Adipocyte (in vitro differentiated cells): ENCODE measurements at regions not wholly inside any gene's neighbourhood (a gene's known extent, or its start where the extent isn't known, plus 50 kb on each side); places are given as distances from the start of the nearest gene placed in this dataset.
"Not testable (repeated sequence)": the region's sequence is repeated elsewhere in the genome, so short reads cannot be mapped to it uniquely, and the experiment has no call there.

ENCODE experiments used
- DNase-seq: peaks from one replicate; pipeline ENCODE4 v3.0.0-alpha.2; 2015; ENCODE audit warnings: low read depth
- H3K27me3 ChIP-seq: replicated peaks from 2 replicates; pipeline ENCODE4 v1.7.0; 2013; ENCODE audit warnings: mild to moderate bottlenecking, low read length, moderate library complexity; ENCODE audit not compliant: control insufficient read depth, insufficient read depth
- H3K36me3 ChIP-seq: 2 replicates; pipeline ENCODE4 v1.7.0; 2013; ENCODE audit warnings: low read length, mild to moderate bottlenecking, moderate library complexity; ENCODE audit not compliant: control insufficient read depth, insufficient read depth, severe bottlenecking
- H3K4me1 ChIP-seq: 2 replicates; pipeline ENCODE4 v1.7.0; 2013; ENCODE audit warnings: mild to moderate bottlenecking, low read length, moderate library complexity; ENCODE audit not compliant: control insufficient read depth, insufficient read depth
- H3K4me3 ChIP-seq: 2 replicates; pipeline ENCODE4 v1.7.0; 2013; ENCODE audit warnings: mild to moderate bottlenecking, low read length, moderate library complexity
- H3K9ac ChIP-seq: 2 replicates; pipeline ENCODE4 v1.7.0; 2013; ENCODE audit warnings: mild to moderate bottlenecking, low read length, moderate library complexity
- H3K9me3 ChIP-seq: 2 replicates; pipeline ENCODE4 v1.7.0; 2013; ENCODE audit warnings: mild to moderate bottlenecking, low read length, moderate library complexity; ENCODE audit not compliant: control insufficient read depth

DNA sequence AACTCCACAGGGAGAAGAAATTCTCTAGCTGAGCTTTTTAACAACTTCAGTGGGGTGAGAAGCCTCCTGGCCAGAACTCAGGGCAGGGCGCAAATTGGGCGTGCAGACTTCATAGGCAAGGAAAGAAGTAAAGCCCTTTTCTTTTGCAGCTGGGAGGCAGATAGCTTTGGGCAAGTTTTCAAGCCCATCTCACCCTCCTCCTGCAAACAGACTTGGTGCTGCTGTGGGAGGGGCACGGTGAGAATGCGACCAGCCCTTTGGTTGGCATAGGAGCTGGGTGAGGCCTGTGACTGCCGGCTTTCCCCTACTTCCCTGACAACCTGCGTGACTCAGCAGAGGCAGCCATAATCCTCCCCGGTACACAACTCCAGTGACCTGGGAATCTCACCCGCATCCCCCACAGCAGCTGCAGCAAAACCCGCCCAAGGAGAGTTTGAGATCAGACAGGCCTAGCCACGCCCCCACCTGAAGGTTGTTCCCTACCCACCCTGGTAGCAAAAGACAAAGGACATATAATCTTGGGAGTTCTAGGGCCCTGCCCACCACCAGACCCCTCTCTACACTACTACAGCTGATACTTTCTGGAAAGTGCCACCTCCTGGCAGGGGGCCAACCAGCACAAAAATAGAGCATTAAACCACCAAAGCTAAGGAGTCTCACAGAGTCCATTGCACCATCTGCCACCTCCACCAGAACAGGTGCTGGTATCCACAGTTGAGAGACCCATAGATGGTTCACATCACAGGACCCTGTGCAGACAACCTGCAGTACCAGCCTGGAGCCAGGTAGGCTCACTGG, 195.5 kb upstream of the CCL2 start:
- peaks cover 4% of the 10 kb centered on the region for H3K27me3 ChIP-seq
- H3K4me1 ChIP-seq = no peaks in the 10 kb centered on the region
- H3K36me3 ChIP-seq = no peaks in the 10 kb centered on the region
- no peak overlapping the region for H3K9ac ChIP-seq
- no peaks in the 10 kb centered on the region for H3K9me3 ChIP-seq
- no peak overlapping the region for H3K4me3 ChIP-seq
- no peak for DNase-seq

DNA sequence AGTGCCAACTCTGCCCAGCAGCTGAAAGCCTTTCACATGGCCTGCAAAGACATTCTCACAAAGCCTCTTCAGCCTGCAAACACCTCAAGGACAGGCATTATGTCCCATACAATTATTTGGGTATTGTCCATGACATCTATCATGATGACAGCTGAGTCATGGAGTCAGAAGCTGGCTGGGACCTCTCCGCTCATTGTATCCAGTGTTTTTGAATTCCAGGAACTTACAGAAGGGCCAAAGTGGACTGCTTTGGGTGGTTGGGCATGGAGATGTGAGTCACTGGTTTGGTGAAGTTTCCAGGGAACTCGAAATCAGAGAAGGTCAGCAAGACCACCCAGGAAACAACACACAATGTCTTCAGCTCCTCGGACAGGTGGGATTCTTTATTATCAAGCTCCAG, 188.6 kb upstream of the CCL2 start:
- no peak for DNase-seq
- no peaks in the 10 kb centered on the region for H3K36me3 ChIP-seq
- no peaks in the 10 kb centered on the region for H3K9me3 ChIP-seq
- H3K4me1 ChIP-seq = no peaks in the 10 kb centered on the region
- no peak overlapping the region for H3K4me3 ChIP-seq
- H3K9ac ChIP-seq = no peak overlapping the region
- no peaks in the 10 kb centered on the region for H3K27me3 ChIP-seq

DNA sequence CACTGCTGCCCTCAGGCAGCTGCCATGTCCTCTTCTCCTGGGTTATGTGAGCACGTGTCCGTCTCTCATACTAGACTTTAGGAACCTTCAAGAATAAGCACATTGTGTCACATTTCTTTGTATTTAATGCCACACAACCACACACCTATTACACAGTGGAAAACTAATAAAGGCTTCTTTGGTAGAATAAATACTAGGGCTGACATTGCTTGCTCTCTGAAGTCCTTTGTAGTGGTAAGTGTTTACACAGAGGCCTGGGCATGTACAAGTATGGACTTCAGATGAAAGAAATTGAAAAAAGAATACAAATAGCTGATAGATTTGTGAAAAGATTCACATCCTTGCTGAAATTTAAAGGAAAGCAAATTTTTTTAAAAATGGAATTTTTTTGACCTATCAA, 188.1 kb upstream of the CCL2 start:
- Histone ChIP-seq H3K27me3 (no peaks in the 10 kb centered on the region), H3K4me1 (no peaks in the 10 kb centered on the region), H3K9ac (no peak overlapping the region), H3K9me3 (no peaks in the 10 kb centered on the region), H3K4me3 (no peak overlapping the region), H3K36me3 (no peaks in the 10 kb centered on the region)
- no peak for DNase-seq

DNA sequence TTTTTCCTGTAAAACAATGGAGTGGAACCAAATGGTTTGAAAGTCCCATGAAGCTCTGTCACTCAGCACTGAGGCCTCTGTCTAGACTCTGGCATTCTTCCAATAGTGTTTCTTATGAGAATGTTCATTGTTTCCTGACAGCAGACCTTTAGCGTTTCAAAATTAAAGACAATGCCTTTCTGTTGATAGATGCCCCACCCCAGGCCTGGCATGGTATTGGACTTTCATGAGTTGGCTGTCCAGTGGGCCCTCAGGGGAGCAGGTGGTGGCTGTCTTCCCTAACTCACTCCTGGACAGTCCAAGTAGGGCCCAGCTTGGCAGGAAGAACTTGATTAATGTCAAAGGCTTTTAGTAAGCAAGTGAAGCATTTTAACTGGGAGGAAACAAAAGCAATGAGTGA, 186.5 kb upstream of the CCL2 start:
- Histone ChIP-seq H3K9ac (no peak overlapping the region), H3K9me3 (no peaks in the 10 kb centered on the region), H3K36me3 (no peaks in the 10 kb centered on the region), H3K4me3 (no peak overlapping the region), H3K4me1 (no peaks in the 10 kb centered on the region), H3K27me3 (no peaks in the 10 kb centered on the region)
- DNase-seq = no peak

DNA sequence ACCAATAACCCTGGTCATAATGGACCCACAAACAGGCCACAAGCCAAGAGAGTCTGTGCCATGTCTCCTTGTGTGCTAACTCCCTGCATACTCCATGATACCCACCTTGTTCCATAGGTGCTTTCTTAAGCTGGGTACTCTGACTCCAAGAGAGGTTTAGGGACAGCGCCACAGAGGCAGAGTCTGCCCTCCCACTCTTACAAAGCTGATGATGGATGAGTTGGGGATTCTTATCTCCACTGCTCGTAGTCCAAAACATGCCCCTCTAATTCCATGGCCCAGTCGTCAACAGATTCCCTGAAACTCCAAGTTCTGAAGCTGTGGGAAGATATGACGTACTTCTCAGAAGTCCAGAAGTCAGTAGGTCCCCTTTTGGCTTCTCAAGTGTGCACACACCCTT, 184.4 kb upstream of the CCL2 start:
- Histone ChIP-seq H3K9me3 (no peaks in the 10 kb centered on the region), H3K36me3 (no peaks in the 10 kb centered on the region), H3K4me1 (no peaks in the 10 kb centered on the region), H3K4me3 (no peak overlapping the region), H3K27me3 (no peaks in the 10 kb centered on the region), H3K9ac (no peak overlapping the region)
- DNase-seq = no peak

DNA sequence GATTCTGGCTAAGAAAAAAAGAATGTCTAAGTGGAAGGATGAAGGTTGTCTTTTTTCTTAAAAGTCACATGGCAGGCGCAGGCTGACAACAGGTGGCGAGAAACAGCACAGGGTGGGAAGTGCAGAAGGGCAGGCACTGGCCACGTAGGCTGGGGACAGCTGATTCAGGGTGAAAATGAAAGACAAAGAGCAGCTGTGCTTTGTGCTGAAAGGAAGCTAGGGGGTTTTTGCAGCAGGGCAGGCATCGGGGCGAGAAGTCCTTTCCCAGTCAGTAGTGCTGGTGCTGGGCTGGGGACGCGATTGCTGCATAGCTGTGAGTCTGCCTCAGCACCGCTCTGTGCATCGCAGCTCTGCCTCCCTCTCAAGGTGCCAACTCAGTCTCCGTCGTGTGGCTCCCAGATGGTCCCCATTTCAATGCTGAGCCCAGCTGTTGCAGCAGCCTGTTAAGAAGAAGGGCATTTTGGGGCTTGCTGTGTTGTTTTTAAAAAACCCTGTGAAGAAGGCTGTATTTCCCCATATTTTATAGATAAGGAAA, 183.1 kb upstream of the CCL2 start:
- Histone ChIP-seq H3K4me3 (no peak overlapping the region), H3K4me1 (no peaks in the 10 kb centered on the region), H3K36me3 (no peaks in the 10 kb centered on the region), H3K9ac (no peak overlapping the region), H3K9me3 (no peaks in the 10 kb centered on the region), H3K27me3 (peaks cover 3% of the 10 kb centered on the region)
- DNase-seq = no peak

DNA sequence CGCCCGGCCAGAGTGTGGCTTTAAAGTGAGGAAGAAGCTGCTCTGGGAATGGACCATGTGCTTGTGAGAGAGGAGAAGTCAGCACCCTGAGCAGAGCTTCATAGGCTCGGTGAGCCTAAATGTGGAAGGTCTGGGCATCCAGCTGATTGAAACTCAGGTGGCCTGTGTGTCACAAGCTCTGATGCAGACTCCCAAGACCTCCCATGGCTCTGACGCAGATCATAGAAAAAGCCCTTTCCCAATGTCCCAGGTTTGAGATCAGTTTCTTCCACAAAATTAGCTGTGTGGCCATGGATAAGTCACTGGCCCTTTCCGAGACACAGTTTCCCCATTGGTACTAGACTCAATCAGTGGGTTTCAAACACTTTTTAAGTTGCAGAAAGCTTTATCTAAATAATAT, 180.0 kb upstream of the CCL2 start:
- no peaks in the 10 kb centered on the region for H3K4me1 ChIP-seq
- no peaks in the 10 kb centered on the region for H3K9me3 ChIP-seq
- H3K9ac ChIP-seq = no peak overlapping the region
- peaks cover 14% of the 10 kb centered on the region for H3K27me3 ChIP-seq
- no peak overlapping the region for H3K4me3 ChIP-seq
- no peak for DNase-seq
- H3K36me3 ChIP-seq = no peaks in the 10 kb centered on the region

DNA sequence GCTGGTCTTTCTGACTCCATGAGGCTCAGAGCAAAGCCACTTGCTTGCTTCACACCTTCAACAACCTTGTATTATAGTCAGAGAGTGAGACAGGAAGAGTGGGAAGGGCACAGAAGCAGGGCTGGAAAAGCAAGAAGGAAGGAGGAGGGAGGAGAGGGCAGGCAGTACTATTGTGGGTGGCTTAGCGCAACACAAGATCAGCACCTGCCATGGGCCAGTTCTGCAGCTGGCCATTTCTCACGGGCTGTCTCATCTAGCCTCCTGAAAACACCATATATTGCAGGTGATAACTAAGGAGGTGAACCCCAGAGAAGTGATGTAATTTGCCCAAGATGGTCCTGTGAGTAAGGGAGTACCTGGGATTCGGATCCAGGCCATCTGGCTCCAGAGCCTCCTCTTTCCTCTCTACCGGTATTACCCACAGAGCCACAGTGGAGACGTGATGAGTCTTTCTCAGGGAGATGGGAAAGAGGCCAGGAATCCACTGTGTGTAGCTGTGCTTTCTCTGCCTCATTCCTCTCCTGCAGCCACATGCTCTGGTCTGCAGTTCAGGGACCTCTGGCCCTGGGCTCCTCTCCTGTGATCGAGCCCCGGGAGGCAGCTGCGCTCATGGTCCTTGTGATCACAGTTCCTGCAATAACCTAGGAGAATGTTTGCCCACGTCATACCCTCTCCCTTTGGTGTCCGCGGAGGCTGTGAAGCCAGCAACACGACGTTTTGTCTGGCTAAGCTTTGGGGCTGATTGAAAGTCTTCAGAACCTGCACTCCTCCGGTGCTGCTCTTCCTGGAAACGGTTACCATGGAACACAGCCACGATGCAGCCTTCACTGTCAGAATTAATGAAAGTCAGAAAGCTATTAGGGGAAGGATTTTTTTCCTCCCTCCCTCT, 178.1 kb upstream of the CCL2 start:
- Histone ChIP-seq H3K4me1 (no peaks in the 10 kb centered on the region), H3K36me3 (no peaks in the 10 kb centered on the region), H3K9me3 (no peaks in the 10 kb centered on the region), H3K9ac (no peak overlapping the region), H3K4me3 (no peak overlapping the region), H3K27me3 (peaks cover 20% of the 10 kb centered on the region)
- no peak for DNase-seq

DNA sequence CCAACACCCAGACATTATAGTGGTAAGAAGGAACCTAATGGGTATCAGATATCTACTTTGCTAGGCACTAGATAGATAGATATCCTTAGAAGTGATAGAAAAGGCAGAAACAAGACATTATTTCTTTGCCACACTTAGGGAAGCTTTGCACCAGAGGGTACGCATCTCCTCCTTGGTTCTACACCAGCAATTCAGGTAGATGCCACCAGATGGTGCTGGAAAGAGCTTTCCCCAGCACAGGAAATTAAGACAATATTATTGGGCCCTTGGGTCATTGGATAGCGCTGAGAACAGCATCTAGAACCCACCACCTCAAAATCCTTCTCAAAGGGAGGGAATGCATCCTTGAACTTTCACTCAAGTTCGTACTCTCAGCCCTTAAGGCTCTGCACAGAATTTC, 173.8 kb upstream of the CCL2 start:
- Histone ChIP-seq H3K9ac (no peak overlapping the region), H3K36me3 (no peaks in the 10 kb centered on the region), H3K4me3 (no peak overlapping the region), H3K9me3 (no peaks in the 10 kb centered on the region), H3K27me3 (peaks cover 20% of the 10 kb centered on the region), H3K4me1 (no peaks in the 10 kb centered on the region)
- DNase-seq = no peak

DNA sequence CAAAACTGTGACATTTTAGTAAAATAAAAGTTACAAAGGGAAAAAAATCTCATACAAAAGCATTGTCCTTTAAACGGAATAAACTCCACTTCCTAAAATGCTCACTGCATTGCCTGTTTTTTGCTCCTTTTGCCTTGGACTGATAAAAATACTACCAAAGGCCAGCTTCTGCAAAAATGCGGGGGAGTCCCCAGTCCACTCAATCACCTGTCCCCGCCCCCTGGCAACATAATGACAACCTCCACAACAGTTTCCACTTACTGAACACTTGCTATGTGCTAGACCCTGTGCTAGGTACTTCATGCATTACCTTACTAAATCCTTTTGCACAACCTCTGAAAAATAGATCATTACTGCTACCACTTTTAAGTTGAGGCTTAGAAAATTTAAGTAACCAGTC, 172.7 kb upstream of the CCL2 start:
- no peak for DNase-seq
- H3K4me1 ChIP-seq = no peaks in the 10 kb centered on the region
- no peaks in the 10 kb centered on the region for H3K9me3 ChIP-seq
- H3K27me3 ChIP-seq = peaks cover 16% of the 10 kb centered on the region
- no peaks in the 10 kb centered on the region for H3K36me3 ChIP-seq
- no peak overlapping the region for H3K4me3 ChIP-seq
- no peak overlapping the region for H3K9ac ChIP-seq

DNA sequence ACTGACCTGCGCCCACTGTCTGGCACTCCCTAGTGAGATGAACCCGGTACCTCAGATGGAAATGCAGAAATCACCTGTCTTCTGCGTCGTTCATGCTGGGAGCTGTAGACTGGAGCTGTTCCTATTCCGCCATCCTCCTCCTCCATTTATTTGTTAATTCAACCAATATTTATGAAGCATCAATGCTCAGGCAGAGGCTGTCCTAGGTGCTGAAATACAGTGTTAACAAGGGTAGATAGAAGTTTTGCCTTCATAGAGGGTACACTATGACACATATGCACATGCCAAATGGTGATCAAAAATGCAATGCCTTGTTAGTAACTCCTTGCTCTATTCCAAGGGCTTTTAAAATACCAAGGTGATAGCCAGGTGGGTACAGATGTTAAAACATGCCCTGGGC, 166.0 kb upstream of the CCL2 start:
- not testable (repeated sequence) for H3K9me3 ChIP-seq, H3K27me3 ChIP-seq, DNase-seq, H3K36me3 ChIP-seq, H3K4me3 ChIP-seq, H3K9ac ChIP-seq, H3K4me1 ChIP-seq
